GM12878 (cell line): ENCODE measurements at regions not wholly inside any gene's neighbourhood (a gene's known extent, or its start where the extent isn't known, plus 50 kb on each side); places are given as distances from the start of the nearest gene placed in this dataset.

Experiments
- ATAC-seq: fragments of 200-7000 bp; cut with Tn5 transposase; 3 replicates; pipeline ENCODE4 v1.9.1; 2020; ENCODE audit warnings: mild to moderate bottlenecking, moderate library complexity
- BruUV-seq: library from RNA; stranded (reverse); fragments of 400-500 nt; replicated peaks from 2 replicates; lab custom pipeline; 2021; lab: Mats Ljungman, UMichigan
- CTCF ChIA-PET: fragments of 300-600 bp; sonication (Branson Sonifier 250); formaldehyde crosslinking; extraction: SDS; loops from one replicate; lab custom pipeline; 2021; ENCODE audit warnings: inconsistent platforms; lab: Yijun Ruan, JAX
- POLR2A ChIA-PET: fragments of 350-600 bp; formaldehyde crosslinking; extraction: SDS; loops from one replicate; lab custom pipeline; 2021; ENCODE audit warnings: inconsistent platforms; lab: Charles Lee
- RAD21 ChIA-PET: fragments of 300-600 bp; sonication (Branson Sonifier 250); formaldehyde crosslinking; loops from one replicate; lab custom pipeline; 2023; ENCODE audit warnings: antibody characterized with exemption; ENCODE audit not compliant: unreplicated experiment; lab: Charles Lee
- SMC1A ChIA-PET: fragments of 300-600 bp; sonication (Branson Sonifier 250); formaldehyde crosslinking; loops from one replicate; lab custom pipeline; 2023; ENCODE audit not compliant: unreplicated experiment, uncharacterized antibody; lab: Charles Lee
- DNase-seq: peaks from one replicate; pipeline ENCODE4 v3.0.0-alpha.2; 2011; ENCODE audit warnings: low read depth, low spot score
- FAIRE-seq: peaks from 3 replicates; lab custom pipeline; 2011; peaks lifted over from hg19 to GRCh38; lab: Jason Lieb, UNC
- H2AFZ ChIP-seq: 2 replicates; pipeline ENCODE4 v1.6.0; 2011; ENCODE audit warnings: low read depth, low read length, control low read depth; ENCODE audit not compliant: control insufficient read depth
- H3K27ac ChIP-seq: 2 replicates; pipeline ENCODE4 v1.5.1; 2011; ENCODE audit warnings: control low read depth; ENCODE audit not compliant: control insufficient read depth, insufficient read depth
- H3K27me3 ChIP-seq, 2 experiments: replicated peaks in 1 of 2; 2 replicates each; pipeline versions ENCODE4 v1.6.0 to v1.6.1; 2011; ENCODE audit warnings: low read length in 1 of 2; ENCODE audit not compliant: control insufficient read depth in 2 of 2, insufficient read depth in 2 of 2
- H3K36me3 ChIP-seq, 2 experiments: 2 replicates each; pipeline ENCODE4 v1.5.1; 2011; ENCODE audit warnings: low read length in 1 of 2; ENCODE audit not compliant: control insufficient read depth in 2 of 2, insufficient read depth in 2 of 2
- H3K4me1 ChIP-seq: 2 replicates; pipeline ENCODE4 v1.6.1; 2011; ENCODE audit warnings: mild to moderate bottlenecking, low read length, moderate library complexity, mixed read lengths; ENCODE audit not compliant: control insufficient read depth, insufficient read depth
- H3K4me2 ChIP-seq: 2 replicates; pipeline ENCODE4 v1.6.0; 2011; ENCODE audit warnings: control low read depth; ENCODE audit not compliant: control insufficient read depth, insufficient read depth
- H3K4me3 ChIP-seq: fragments of 200-600 bp; sonication (generic); 2 replicates; pipeline ENCODE4 v1.5.1; 2016
- H3K79me2 ChIP-seq: 2 replicates; pipeline ENCODE4 v1.6.0; 2011; ENCODE audit warnings: low read length; ENCODE audit not compliant: control insufficient read depth, insufficient read depth
- H3K9ac ChIP-seq: 2 replicates; pipeline ENCODE4 v1.8.0; 2011; ENCODE audit warnings: low read length, control low read depth, mixed read lengths; ENCODE audit not compliant: control insufficient read depth, insufficient read depth
- H3K9me3 ChIP-seq: replicated peaks from 3 replicates; pipeline ENCODE4 v1.5.1; 2011; ENCODE audit warnings: mild to moderate bottlenecking, low read length; ENCODE audit not compliant: control insufficient read depth, insufficient read depth
- H4K20me1 ChIP-seq: 2 replicates; pipeline ENCODE4 v1.6.0; 2011; ENCODE audit not compliant: control insufficient read depth, insufficient read depth
- ATF7 ChIP-seq: fragments of 450-650 bp; IDR thresholded peaks from 2 replicates; pipeline ENCODE4 v1.6.1; 2016; ENCODE audit warnings: low read depth, mild to moderate bottlenecking
- CTCF ChIP-seq, 3 experiments: IDR thresholded peaks in 2 of 3; conservative IDR thresholded peaks in 1 of 3; 2 replicates each; pipeline ENCODE4 v1.5.1; 2011; ENCODE audit warnings: low read depth in 3 of 3, low read length in 3 of 3, mild to moderate bottlenecking in 3 of 3, control low read depth in 2 of 3, moderate library complexity in 2 of 3, inconsistent platforms in 1 of 3, mixed read lengths in 1 of 3; ENCODE audit not compliant: control insufficient read depth in 2 of 3, insufficient read depth in 1 of 3; ENCODE audit errors: extremely low read depth in 1 of 3
- ETV6 ChIP-seq, 2 experiments: fragments of 450-650 bp in 1 of 2; IDR thresholded peaks in 1 of 2; conservative IDR thresholded peaks in 1 of 2; 2 replicates each; pipeline ENCODE4 v1.6.1; 2014; ENCODE audit warnings: antibody characterized with exemption in 1 of 2, borderline replicate concordance in 1 of 2, low read depth in 1 of 2, mild to moderate bottlenecking in 1 of 2, moderate library complexity in 1 of 2
- PML ChIP-seq: IDR thresholded peaks from 2 replicates; pipeline ENCODE4 v1.6.1; 2012; ENCODE audit warnings: low read length, inconsistent platforms
- REST ChIP-seq: IDR thresholded peaks from 2 replicates; pipeline ENCODE4 v1.6.1; 2012; ENCODE audit warnings: mild to moderate bottlenecking, low read depth, low read length
- STAT1 ChIP-seq: fragments of 450-650 bp; conservative IDR thresholded peaks from 2 replicates; pipeline ENCODE4 v1.6.1; 2014; ENCODE audit warnings: antibody characterized with exemption, mild to moderate bottlenecking
- TAF1 ChIP-seq: IDR thresholded peaks from 2 replicates; pipeline ENCODE4 v1.6.1; 2011; ENCODE audit warnings: mild to moderate bottlenecking, low read depth, low read length, borderline replicate concordance
- TCF3 ChIP-seq: IDR thresholded peaks from 2 replicates; pipeline ENCODE4 v1.6.1; 2012; ENCODE audit warnings: low read depth, mild to moderate bottlenecking, low read length, borderline replicate concordance; ENCODE audit not compliant: insufficient read depth
- ZBTB11 ChIP-seq: fragments of 450-650 bp; formaldehyde crosslinking; IDR thresholded peaks from 2 replicates; pipeline ENCODE4 v1.5.0; 2022; ENCODE audit warnings: mild to moderate bottlenecking, missing genetic modification characterization
- ZBTB33 ChIP-seq: fragments of 450-650 bp; IDR thresholded peaks from 2 replicates; pipeline ENCODE4 v1.6.1; 2017; ENCODE audit warnings: mild to moderate bottlenecking
- WGBS: methylation state at CpG from one replicate; pipeline ENCODE4 v1.1.6; 2016; ENCODE audit warnings: low lambda C conversion rate; ENCODE audit not compliant: insufficient replicate concordance, insufficient coverage; ENCODE audit errors: missing lambda C conversion rate; 5-methylcytosine and 5-hydroxymethylcytosine counted together
- in situ Hi-C: fragments of 300-500 bp; cut with MboI; formaldehyde crosslinking; loops from 9 replicates; pipeline ENCODE4 v1.14.3; 2018; ENCODE audit warnings: mixed read lengths
- intact Hi-C: fragments of 100-400 bp; cut with micrococcal nuclease; formaldehyde crosslinking; loops from one replicate; pipeline ENCODE4 v1.14.2; 2022; ENCODE audit not compliant: unreplicated experiment

GRCh38 chr2:143850084-143850483 is 669.8 kb downstream of the ZEB2 start (continued):
- no peak for TF ChIP-seq ZBTB33
- no peak for TF ChIP-seq CTCF (IDR thresholded peaks at IDR 0.05 in 2 of 3, conservative IDR thresholded peaks at IDR 0.05 in 1 of 3; ENCODE audit: control insufficient read depth in 2 of 3, extremely low read depth in 1 of 3, insufficient read depth in 1 of 3, low read depth in 3 of 3, low read length in 3 of 3)
- TF ChIP-seq, all 136 proteins: peak for 0

- H3K4me1 ChIP-seq, result no peaks in the 10 kb centered on the region
- H3K27ac ChIP-seq, result no peak overlapping the region
- ATAC-seq, result no peak
- WGBS, result 53% methylated on average over 1 of the region's 1 CpG
- no peak overlapping the region for H3K4me3 ChIP-seq
- DNase-seq, result no peak
- H3K79me2 ChIP-seq, result no peaks in the 10 kb centered on the region
- no peak overlapping the region for H2AFZ ChIP-seq
- H4K20me1 ChIP-seq, result no peaks in the 10 kb centered on the region
- H3K27me3 ChIP-seq, result peaks cover 0 to 3% of the 10 kb centered on the region in 2 experiments; a peak in 2 of 4 replicates
- ChIA-PET POLR2A (no interaction called here), CTCF (interaction anchor here (1.3 kb wide), 1 partner anchor 893 kb away, joined by 3 read pairs; no protein-coding TSS in a partner anchor), SMC1A (no interaction called here), RAD21 (interaction anchor here (0.7 kb wide), 1 partner anchor 9 kb away, joined by 3 read pairs; no protein-coding TSS in a partner anchor)
- H3K36me3 ChIP-seq, result no peaks in the 10 kb centered on the region
- FAIRE-seq, result no peak
- in situ Hi-C loops, result no loop called here
- no peak overlapping the region for H3K4me2 ChIP-seq
- no TSS peak for BruUV-seq
- H3K9me3 ChIP-seq, result no peaks in the 10 kb centered on the region
- intact Hi-C loops, result no loop called here
- no peak overlapping the region for H3K9ac ChIP-seq
- TF ChIP-seq PML, result no peak
- no peak for TF ChIP-seq ETV6 (conservative IDR thresholded peaks at IDR 0.05 in 1 of 2, IDR thresholded peaks at IDR 0.05 in 1 of 2; ENCODE audit: borderline replicate concordance in 1 of 2, low read depth in 1 of 2)
- no peak for TF ChIP-seq REST
- TF ChIP-seq TCF3, result no peak
- TF ChIP-seq ZBTB11 (CRISPR knock-in tag), result no peak
- no peak for TF ChIP-seq ATF7
- no peak for TF ChIP-seq TAF1
- no peak for TF ChIP-seq STAT1
Observed at GRCh38 chr2:143847257-143847656, 672.7 kb downstream of the ZEB2 start.
